ENCODE measurements at regions not wholly inside any gene's neighbourhood (a gene's known extent, or its start where the extent isn't known, plus 50 kb on each side); places are given as distances from the start of the nearest gene placed in this dataset.

DNA sequence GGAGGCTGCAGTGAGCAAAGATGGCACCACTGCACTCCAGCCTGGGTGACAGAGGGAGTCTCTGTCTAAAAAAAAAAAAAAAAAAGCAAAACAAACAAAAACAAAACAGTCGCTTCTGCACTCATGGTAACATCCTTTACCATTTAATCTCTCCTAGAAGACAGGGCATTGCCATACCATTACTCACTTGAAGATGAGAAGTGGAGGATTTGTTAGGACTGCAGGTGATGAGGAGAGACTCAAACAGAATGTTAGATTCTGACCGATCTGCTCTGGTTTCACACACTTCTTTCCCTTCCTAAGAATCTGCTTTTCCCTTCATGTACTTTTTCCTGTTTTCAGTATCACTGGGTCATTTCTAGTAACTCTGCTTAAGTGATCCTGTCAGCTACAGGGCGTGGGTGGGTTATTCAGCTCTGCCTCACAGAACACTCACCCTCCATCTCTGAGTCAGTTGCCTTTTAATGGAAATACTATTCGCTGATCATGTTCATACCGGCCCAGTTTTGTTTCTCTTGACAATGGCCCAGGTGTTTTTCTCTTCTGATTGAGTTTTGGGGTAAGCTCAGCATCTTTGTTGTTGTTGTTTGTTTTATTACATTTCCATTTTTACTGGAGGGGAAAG lies 148.0 kb upstream of the ERG start:
- no peaks in the 10 kb centered on the region; the same call in 1 of the 2 replicates for H4K20me1 ChIP-seq (replicated peaks; ENCODE audit: control insufficient read depth, insufficient read depth, low read length)
- BruUV-seq (replicated peaks): no TSS peak
- no peak overlapping the region for H3K4me2 ChIP-seq (ENCODE audit: insufficient read depth, low read length)
- CTCF ChIA-PET (ENCODE audit: low intra/inter-chr PET ratio): no interaction called here
- ATAC-seq: no peak
- FAIRE-seq: no peak
- intact Hi-C loops (cut with micrococcal nuclease) (no loop called here), in situ Hi-C loops (cut with MboI) (no loop called here)
- H2AFZ ChIP-seq (ENCODE audit: low read depth, low read length): no peak overlapping the region
- peaks cover 0 to 2% of the 10 kb centered on the region in 2 experiments; a peak in 2 of 5 replicates for H3K4me1 ChIP-seq (replicated peaks in 1 of 2; ENCODE audit: control insufficient read depth in 2 of 2, insufficient read depth in 2 of 2, low read length in 2 of 2)
- H3K27ac ChIP-seq (ENCODE audit: extremely low read depth, low read depth, low read length): no peak overlapping the region
- H3K9me1 ChIP-seq (ENCODE audit: control insufficient read depth, insufficient read depth, low read length): no peaks in the 10 kb centered on the region
- POLR2A ChIA-PET: interaction anchor here (0.6 kb wide), 2 partner anchors 9 to 1303 kb away, joined by 3 to 4 read pairs; no protein-coding TSS in a partner anchor
- H3K4me3 ChIP-seq: no peak overlapping the region
- H3K9ac ChIP-seq (ENCODE audit: insufficient read depth in 1 of 2, low read depth in 2 of 2, low read length in 2 of 2): no peak overlapping the region
- no peaks in the 10 kb centered on the region for H3K36me3 ChIP-seq (ENCODE audit: control insufficient read depth, insufficient read depth, low read length)
- DNase-seq (ENCODE audit: extremely low read depth in 1 of 4, low spot score in 3 of 4): no peak
- H3K79me2 ChIP-seq (ENCODE audit: control insufficient read depth, insufficient read depth, low read length): no peaks in the 10 kb centered on the region
- H3K27me3 ChIP-seq (ENCODE audit: control insufficient read depth in 2 of 2, insufficient read depth in 2 of 2, low read length in 2 of 2): peaks cover 23 to 28% of the 10 kb centered on the region in 2 experiments
- WGBS (ENCODE audit: insufficient coverage, low coverage, missing lambda C conversion rate): 3% methylated on average over 5 of the region's 5 CpGs
- TF ChIP-seq, protein P1, sequence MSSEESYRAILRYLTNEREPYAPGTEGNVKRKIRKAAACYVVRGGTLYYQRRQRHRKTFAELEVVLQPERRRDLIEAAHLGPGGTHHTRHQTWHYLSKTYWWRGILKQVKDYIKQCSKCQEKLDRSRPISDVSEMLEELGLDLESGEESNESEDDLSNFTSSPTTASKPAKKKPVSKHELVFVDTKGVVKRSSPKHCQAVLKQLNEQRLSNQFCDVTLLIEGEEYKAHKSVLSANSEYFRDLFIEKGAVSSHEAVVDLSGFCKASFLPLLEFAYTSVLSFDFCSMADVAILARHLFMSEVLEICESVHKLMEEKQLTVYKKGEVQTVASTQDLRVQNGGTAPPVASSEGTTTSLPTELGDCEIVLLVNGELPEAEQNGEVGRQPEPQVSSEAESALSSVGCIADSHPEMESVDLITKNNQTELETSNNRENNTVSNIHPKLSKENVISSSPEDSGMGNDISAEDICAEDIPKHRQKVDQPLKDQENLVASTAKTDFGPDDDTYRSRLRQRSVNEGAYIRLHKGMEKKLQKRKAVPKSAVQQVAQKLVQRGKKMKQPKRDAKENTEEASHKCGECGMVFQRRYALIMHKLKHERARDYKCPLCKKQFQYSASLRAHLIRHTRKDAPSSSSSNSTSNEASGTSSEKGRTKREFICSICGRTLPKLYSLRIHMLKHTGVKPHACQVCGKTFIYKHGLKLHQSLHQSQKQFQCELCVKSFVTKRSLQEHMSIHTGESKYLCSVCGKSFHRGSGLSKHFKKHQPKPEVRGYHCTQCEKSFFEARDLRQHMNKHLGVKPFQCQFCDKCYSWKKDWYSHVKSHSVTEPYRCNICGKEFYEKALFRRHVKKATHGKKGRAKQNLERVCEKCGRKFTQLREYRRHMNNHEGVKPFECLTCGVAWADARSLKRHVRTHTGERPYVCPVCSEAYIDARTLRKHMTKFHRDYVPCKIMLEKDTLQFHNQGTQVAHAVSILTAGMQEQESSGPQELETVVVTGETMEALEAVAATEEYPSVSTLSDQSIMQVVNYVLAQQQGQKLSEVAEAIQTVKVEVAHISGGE (CRISPR knock-in tag; IDR thresholded peaks at IDR 0.05): no peak
- TF ChIP-seq EGR1 (conservative IDR thresholded peaks at IDR 0.05): peak; percentile 35; the same call in 1 of the 2 replicates
- no peaks in the 10 kb centered on the region for H3K9me3 ChIP-seq (replicated peaks; ENCODE audit: control insufficient read depth, insufficient read depth, low read depth, low read length)
